HG03354 (cell line): ENCODE measurements at regions not wholly inside any gene's neighbourhood (a gene's known extent, or its start where the extent isn't known, plus 50 kb on each side); places are given as distances from the start of the nearest gene placed in this dataset.
"Not testable (repeated sequence)": the region's sequence is repeated elsewhere in the genome, so short reads cannot be mapped to it uniquely, and the experiment has no call there.

ENCODE experiments used
- ATAC-seq: cut with Tn5 transposase; IDR thresholded peaks from one replicate; pipeline ENCODE4 v1.9.1; 2021; ENCODE audit warnings: mild to moderate bottlenecking; ENCODE audit not compliant: unreplicated experiment, poor library complexity, severe bottlenecking

DNA sequence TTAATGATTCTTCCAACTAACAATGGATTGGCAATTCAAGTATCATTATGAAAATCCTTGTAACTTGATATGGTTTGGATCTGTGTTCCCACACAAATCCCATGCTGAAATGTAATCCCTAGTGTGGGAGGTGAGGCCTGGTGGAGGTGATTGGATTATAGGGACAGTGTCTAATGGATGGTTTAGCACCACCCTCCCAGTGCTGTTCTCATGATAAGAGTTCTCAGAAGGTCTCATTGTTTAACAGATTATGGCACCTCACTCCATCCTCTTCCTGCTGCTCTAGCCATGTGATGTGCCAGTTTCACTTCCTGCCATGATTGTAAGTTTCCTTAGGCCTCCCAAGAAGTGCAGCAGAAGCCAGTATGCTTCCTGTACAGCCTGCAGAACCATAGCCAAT lies 1116.2 kb upstream of the EDIL3 start:
- no peak for ATAC-seq

DNA sequence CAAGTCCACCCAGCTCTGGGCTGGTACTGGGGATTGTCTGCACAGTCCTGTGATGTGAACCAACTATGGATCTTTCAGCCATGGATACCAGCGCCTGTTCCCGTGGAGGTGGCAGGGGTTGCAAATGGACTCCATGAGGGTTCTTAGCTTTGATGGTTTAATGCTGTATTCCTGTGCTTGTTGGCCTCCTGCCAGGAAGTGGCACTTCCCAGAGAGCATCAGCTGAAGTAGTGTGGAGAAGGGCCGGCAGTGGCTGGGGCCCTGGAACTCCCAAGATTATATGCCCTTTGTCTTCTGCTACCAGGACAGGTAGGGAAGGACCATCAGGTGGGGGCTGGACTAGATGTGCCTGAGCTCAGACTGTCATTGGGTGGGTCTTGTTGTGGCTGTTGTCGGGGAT lies 1104.8 kb upstream of the COX7C start:
- no peak for ATAC-seq

DNA sequence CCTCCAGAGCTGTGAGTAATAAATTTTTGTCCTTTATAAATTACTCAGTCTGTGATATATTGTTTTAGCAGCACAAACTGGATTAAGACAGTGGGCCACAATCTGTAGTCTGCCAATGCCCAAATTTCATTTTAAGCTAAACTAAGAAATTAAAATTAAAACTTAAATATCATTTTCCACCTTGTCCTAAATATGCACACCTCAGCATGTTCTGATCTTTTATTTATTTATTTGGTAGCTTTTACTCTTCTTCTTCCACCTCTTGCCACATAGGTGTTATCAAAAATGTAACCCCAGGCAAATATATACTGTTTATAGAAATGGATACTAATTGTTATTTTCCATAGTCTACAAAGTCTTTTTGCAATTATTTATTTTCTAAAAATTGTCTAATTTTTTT lies 1102.2 kb upstream of the COX7C start:
- no peak for ATAC-seq

DNA sequence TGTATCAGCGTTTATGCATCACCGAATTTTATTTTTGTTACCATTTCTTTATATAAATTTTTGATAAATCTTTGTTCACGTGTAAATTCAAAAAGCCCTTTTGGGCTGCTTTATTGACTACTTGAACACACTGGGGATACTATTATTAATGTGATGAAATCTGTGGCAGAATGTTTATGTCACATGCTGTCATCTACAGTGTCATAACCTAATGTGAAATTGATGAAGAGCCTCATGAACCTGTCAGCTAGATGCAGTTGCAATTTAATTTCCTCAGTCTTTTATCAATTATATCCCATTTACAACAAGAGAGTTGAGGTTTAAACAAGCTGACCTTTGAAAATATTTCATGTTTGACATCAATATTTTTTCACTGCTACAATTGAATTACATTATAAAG lies 1100.4 kb upstream of the COX7C start:
- ATAC-seq: no peak

DNA sequence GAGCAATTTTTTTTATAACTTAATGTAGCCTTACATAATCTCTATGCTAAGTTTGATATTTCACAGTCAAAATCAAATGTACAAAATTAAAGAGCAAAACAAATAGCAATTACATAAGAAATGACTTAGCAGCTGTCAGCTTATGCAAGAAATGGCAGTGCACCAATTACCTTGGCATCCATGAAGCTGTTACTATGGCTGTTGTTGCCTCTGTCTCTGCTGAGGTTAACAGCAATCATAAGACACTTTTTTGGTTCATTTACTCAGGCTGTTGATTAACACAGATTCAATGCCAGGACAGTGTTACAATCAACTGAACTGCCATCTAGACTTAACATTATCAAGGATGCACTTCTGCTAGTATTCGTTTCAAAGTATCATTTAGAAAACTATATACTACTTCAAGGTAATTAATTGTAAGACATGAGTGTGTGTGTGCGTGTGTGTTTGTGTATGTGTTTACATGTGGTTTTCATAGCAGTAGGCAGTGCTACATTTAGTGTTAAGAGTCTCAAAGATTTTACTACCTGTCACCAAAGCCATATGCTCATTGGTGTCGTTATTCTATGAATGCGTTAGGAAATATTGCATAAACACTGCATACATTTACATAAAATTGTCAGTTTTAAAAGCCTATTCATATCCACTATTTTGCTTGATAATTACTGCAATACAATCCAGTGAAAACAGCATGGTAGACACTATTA lies 1084.2 kb upstream of the COX7C start:
- no peak for ATAC-seq

DNA sequence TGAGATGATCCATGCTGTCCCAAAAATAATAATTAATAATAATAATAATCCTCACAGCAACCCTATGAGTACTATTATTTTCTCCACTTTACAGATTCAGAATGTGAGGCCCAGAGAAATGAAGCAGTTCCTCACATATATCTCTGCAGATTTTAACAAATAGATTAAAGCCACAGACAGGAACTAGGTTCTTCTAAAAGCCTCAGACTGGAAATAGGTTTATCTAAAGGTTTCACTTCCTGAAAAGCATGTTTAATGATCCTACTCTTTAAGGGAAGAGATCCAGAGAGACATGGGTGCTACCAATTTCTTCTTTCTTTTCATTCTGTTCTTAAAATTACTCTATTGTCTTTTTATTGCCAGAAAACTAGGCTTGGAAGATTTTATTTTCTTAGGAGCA lies 1079.4 kb upstream of the COX7C start:
- ATAC-seq: no peak

DNA sequence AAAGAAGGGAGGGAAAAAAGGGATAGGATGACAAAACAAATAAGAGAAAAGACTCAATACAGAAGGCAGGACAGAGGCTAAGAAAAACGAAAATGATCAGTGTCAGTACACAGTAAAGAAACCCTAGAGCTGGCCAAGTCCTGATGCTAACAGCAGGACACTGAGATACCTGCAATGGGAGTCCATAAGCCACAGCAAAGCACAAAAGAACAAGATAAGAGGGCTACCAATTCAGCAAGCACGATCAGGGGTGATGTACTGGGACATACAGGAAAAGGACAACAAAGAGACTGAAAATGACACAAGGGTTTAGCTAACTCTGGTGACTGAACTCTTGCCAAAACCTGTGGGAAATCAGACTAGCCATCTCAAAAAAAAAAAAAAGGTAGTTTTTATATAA lies 1072.6 kb upstream of the COX7C start:
- no peak for ATAC-seq

DNA sequence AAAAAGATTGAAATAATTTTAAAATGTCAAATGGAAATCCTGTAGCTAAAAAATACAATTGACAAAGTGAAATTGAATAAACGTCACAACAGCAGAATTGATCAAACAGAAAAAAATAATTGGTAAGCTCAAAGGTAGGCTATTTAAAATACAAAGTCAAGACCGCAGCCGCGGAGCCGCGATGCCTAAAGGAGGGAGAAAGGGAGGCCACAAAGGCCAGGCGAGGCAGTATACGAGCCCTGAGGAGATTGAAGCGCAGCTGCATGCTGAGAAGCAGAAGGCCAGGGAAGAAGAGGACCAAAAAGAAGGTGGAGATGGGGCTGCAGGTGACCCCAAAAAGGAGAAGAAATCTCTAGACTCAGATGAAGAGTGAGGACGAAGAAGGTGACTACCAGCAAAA lies 1068.5 kb upstream of the COX7C start:
- ATAC-seq: no peak

DNA sequence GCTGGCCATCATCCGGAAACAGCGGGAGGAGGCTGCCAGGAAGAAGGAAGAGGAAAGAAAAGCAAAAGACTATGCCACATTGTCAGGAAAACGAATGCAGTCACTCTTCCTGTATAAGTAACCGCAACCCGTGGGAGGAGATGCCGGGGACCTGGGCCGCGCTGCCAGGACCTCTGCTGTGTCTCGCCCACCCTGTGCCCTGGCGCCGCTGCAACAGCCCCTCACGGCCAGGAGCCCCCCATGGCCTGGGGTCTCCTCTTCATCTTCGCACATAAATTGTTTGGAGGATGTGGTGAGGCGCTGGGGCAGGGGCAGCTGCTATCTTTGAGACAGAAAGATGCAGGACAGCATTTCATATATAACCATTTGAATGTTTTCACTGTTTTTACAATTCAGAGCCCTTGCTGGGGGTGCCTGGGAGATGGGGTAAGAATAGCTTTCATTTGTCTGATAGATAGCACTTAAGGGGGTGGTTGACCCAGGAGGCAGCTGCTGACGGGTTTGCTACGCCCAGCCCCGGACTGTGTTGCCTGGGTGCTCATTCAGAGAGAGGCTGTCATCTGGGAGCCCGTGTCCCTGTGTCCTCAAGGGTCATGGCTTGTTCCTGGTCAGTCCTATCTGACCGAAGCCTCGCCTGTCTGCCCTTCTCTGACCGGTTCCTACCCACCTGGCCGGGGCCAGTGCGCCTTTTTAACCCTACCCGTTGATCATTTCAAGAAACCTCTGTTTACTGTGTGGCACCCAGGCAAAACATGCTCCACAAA lies 1067.7 kb upstream of the COX7C start:
- no peak for ATAC-seq

DNA sequence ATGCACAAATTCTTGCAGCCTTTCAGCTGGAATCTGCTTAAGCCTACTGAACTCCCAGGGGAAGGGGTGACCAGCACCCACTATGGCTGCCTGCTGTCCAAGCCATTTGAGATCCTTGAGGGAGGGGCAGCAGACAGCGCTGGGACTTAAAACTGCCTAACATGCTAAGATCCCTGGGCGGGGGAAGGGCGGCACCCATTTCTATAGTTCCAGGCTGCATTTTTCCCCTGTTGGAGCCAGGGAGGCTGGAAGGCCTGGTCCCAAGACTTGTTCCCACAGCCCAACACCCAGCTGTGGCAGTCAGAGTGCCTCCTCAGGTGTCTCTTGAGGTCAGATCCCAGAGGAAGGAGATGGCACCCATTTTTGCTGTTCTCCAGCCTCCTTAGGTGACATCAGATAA lies 1061.3 kb upstream of the COX7C start:
- no peak for ATAC-seq

DNA sequence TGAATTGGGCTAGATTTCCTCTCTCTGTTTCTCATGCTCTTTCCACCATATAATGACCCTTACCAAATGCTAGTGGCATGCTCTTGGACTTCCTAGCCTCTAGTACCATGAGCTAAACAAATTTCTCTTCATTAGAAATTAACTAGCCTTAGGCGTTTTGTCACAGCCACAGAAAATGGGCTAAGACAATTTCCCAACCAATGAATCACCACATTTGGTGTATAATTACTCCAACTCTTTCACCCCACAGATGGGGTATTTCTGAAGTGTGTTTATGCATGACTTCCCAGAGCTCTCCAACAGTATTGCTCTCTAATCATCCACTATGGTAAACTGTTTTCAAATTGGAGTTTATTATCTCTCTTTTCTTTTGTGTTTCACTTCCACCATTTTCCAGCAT lies 1041.1 kb upstream of the COX7C start:
- no peak for ATAC-seq

DNA sequence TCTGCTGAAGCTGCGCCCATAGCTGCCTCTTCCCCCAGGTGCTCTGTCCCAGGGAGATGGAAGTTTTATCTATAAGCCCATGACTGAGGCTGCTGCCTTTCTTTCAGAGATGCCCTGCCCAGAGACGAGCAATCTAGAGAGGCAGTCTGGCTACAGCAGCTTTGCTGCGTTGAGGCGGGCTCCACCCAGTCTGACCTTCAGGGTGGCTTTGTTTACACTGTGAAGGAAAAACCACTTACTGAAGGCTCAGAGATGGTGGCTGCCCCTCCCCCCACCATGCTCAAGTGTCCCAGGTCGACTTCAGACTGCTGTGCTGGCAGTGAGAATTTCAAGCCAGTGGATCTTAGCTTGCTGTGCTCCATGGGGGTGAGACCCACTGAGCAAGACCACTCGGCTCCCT lies 1029.9 kb upstream of the COX7C start:
- not testable (repeated sequence) for ATAC-seq

DNA sequence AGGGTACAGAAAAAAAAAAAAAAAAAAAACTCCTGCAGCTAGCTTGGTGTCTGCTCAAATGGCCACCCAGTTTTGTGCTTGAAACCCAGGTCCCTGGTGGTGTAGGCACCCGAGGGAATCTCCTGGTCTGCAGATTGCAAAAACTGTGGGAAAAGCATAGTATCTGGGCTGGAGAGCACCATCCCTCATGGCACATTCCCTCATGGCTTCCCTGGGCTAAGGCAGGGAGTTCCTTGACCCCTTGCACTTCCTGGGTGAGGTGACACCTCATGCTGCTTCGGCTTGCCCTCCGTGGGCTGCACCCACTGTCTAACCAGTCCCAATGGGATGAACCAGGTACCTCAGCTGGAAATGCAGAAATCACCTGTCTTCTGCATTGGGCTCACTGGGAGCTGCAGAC lies 1029.5 kb upstream of the COX7C start:
- not testable (repeated sequence) for ATAC-seq

DNA sequence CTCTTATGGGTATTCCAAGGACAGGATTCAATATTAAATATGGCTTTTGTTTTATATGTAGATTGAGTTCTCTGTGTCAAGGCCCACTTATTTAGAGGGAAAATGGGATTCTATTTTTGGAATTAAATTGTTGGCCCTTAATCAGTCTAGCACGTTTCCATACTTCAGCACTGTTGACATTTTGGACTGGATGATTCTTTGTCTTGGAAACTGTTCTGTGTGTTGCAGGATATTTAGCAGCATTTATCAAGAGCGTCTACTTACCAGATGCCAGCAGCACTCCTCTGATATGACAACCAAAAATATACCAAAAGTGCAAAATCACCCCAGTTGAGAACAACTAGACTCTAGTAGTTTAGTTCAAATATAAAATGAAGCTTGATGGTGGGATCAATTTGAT lies 1027.0 kb upstream of the COX7C start:
- no peak for ATAC-seq

DNA sequence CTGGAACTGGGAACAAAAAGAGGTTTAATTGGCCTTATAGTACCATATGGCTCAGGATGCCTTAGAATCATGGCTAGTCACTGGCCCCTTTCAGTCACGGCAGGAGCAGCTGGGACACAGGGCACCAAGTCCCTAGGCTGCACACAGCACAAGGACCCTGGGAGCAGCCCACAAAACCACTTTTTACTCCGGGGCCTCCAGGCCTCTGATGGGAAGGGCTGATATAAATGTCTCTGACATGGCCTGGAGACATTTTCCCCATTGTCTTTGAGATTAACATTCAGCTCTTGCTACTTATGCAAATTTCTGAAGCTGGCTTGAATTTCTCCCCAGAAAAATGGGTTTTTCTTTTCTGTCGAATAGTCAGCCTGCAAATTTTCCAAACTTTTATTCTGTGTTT lies 1026.4 kb upstream of the COX7C start:
- no peak for ATAC-seq

DNA sequence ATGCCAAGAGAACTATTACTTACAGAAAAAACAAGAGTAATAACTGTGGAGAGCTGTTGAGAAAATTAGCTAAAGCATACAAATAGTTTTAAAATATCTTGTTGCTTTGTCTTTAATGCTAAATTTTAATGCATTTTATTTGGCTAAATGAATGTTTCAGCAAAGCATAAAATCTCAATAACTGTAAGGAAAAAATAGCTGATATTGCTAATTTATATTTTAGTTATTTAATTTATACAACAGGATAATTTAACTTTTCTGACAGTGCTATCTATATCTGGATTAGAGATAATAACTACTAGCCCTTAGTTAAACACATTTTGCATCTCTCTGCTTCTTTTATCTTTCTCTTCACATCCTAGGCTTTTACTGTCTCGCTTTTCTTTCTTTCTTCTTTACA lies 1014.9 kb upstream of the COX7C start:
- no peak for ATAC-seq

DNA sequence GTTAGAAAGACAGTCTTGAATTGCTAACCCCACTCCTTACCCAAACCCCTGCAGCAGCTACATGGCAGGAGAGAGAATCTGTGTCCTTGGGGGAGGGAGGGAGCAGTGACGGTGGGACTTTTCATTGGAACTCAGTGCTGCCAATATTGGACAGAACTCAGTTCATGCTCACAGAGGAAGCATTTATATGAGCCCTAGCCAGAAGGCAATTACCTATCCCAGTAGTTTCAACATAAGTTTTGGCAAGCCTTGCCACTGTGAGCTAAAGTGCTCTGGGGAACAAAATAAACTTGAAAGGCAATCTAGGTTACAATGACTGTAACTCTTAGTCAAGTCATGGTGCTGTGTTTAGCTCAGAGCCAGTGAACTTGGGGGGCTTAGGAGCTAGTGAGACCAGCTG lies 1013.4 kb upstream of the COX7C start:
- no peak for ATAC-seq

DNA sequence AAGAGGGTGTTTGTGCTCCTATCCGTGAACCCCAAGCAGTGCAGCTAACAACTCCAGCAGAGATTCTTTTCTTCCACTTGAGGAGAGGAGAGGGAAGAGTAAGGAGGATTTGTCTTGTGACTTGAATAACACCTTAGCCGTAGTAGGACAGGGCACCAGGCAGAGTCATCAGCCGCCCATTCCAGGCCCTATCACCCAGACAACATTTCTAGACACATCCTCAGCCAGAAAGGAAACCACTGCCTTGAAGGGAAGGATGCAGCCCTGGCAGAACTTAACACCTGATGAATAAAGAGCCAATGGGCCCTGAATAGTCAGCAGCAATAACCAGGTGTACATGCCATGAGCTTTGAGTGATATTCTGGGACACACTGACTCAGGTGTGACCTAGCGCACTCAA lies 1013.0 kb upstream of the COX7C start:
- ATAC-seq: no peak

DNA sequence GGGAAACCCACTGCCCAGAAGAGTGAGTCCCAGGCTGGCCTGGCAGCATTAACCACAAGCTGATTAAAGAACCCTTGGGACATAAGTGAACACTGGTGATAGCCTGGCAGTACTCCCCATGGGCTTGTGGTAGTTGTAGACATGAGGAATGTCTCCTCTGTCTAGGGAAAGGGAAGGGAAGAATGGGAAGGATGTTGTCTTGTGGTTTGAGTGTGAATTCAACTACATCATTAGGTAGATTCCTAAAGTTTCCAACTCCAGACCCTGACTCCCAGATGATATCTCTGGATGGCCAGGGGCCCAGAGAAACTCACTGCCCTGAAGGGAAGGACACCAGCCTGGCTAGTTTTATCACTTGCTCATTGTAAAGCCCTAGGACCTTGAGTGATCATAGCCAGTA lies 1012.4 kb upstream of the COX7C start:
- no peak for ATAC-seq

DNA sequence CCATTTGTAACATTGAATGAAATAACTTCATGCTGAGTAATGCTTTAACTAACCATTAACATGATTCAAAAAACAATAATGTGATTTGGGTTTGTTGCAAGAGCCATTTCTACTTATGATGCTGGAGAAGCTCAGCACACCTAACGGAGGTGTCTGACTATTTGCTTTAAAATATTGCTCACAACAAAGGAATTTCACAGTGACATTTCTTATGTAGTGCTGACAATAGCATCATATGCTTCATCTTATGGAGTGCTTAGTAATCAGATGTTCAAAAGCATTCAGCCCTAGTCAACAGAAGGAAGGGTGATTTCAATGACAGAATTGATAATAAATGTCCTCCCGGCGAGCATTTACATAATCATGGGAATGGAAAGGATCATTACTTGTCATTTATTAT lies 1003.3 kb upstream of the COX7C start:
- ATAC-seq: no peak

DNA sequence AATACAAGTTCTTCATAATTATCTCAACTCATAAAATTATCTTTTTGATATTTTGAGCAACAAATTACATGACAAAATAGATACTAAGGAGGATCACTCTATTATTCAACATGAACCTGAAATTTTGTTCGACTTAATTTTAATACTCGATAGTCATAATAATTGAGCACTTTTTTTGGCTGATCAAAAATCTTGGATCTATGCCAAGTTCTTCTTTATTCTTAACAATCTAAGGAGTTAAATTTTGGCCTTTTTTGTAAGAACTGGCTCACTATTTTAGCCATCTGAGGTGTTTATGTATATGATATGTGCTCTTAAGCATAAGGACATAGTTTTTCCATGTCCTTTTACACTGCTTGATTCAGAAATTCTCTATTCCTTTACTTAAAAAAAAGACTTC lies 996.1 kb upstream of the COX7C start:
- no peak for ATAC-seq

DNA sequence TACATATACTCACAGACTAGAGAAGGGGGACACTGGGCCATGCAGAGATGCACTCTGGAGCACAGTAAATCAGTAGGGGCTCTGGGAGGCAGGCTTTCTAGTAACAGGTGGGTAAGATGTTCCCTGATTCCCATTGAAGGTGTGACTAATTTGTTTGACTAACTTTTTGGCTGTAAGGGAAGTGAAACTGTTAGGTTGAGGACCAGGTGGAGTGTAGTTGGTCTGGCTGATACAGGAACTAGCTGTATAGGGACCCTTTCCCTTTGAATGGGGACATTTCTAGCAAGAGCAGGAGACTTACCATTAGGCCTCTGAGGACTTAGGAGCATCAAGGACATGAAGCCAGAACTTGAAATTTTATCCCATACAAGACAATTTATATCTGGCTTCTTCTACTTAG lies 989.6 kb upstream of the COX7C start:
- ATAC-seq: no peak
